Left ventricle myocardium superior (tissue), 1 donor: ENCODE measurements at regions not wholly inside any gene's neighbourhood (a gene's known extent, or its start where the extent isn't known, plus 50 kb on each side); places are given as distances from the start of the nearest gene placed in this dataset.
"Not testable (repeated sequence)": the region's sequence is repeated elsewhere in the genome, so short reads cannot be mapped to it uniquely, and the experiment has no call there.

Source experiments
- ATAC-seq: fragments of 200-7000 bp; cut with Tn5 transposase; one replicate; pipeline ENCODE4 v1.9.1; 2020; ENCODE audit warnings: mild to moderate bottlenecking, moderate library complexity
- DNase-seq: peaks from one replicate; pipeline ENCODE4 v3.0.0-alpha.2; 2020
- intact Hi-C: fragments of 100-400 bp; cut with micrococcal nuclease; formaldehyde crosslinking; loops from one replicate; pipeline ENCODE4 v1.11.0; 2022
- donor health status: DM: no; HTN: yes; CAD: no; lungs with severe emphysema.

GRCh38 chr5:166073901-166074581, 2217.4 kb upstream of the WWC1 start:
- ATAC-seq (no peak), DNase-seq (no peak)
- intact Hi-C loops = no loop called here

GRCh38 chr5:166074582-166075481, 2216.6 kb upstream of the WWC1 start:
- intact Hi-C loops = no loop called here
- ATAC-seq = no peak

GRCh38 chr5:166083183-166083959, 2208.1 kb upstream of the WWC1 start:
- intact Hi-C loops = no loop called here
- ATAC-seq (no peak), DNase-seq (no peak)

More at GRCh38 chr5:166074582-166075481, 2216.6 kb upstream of the WWC1 start:
- DNase-seq = no peak

- ATAC-seq (no peak), DNase-seq (no peak)
- intact Hi-C loops = no loop called here
These were observed 2204.9 kb upstream of the WWC1 start for GRCh38 chr5:166086568-166086967.

GRCh38 chr5:166088389-166089039, 2202.9 kb upstream of the WWC1 start:
- DNase-seq (no peak), ATAC-seq (no peak)
- intact Hi-C loops = no loop called here

GRCh38 chr5:166091931-166092330, 2199.5 kb upstream of the WWC1 start:
- no peak for DNase-seq
- ATAC-seq = no peak
- intact Hi-C loops = no loop called here

GRCh38 chr5:166093312-166093711, 2198.1 kb upstream of the WWC1 start:
- no peak for DNase-seq
- no peak for ATAC-seq
- intact Hi-C loops = no loop called here

GRCh38 chr5:166102947-166103346, 2188.5 kb upstream of the WWC1 start:
- ATAC-seq (no peak), DNase-seq (no peak)
- intact Hi-C loops = no loop called here

GRCh38 chr5:166111021-166111420, 2180.4 kb upstream of the WWC1 start:
- no peak for ATAC-seq
- DNase-seq = no peak
- intact Hi-C loops = no loop called here

GRCh38 chr5:166117072-166118066, 2174.1 kb upstream of the WWC1 start:
- no peak for ATAC-seq
- DNase-seq = no peak
- intact Hi-C loops = no loop called here

GRCh38 chr5:166119506-166119905, 2171.9 kb upstream of the WWC1 start:
- DNase-seq (no peak), ATAC-seq (no peak)
- intact Hi-C loops = no loop called here

GRCh38 chr5:166123717-166124116, 2167.7 kb upstream of the WWC1 start:
- ATAC-seq = no peak
- no peak for DNase-seq
- intact Hi-C loops = no loop called here

GRCh38 chr5:166127766-166128570, 2163.5 kb upstream of the WWC1 start:
- DNase-seq (no peak), ATAC-seq (no peak)
- intact Hi-C loops = no loop called here

GRCh38 chr5:166145107-166145506, 2146.3 kb upstream of the WWC1 start:
- intact Hi-C loops, DNase-seq, ATAC-seq: not testable (repeated sequence)

- intact Hi-C loops = no loop called here
- no peak for ATAC-seq
These were observed 2127.3 kb upstream of the WWC1 start for GRCh38 chr5:166163996-166164610.

GRCh38 chr5:166165596-166165995, 2125.8 kb upstream of the WWC1 start:
- no peak for ATAC-seq
- intact Hi-C loops = no loop called here
- DNase-seq = no peak

More at GRCh38 chr5:166163996-166164610, 2127.3 kb upstream of the WWC1 start:
- DNase-seq = no peak

GRCh38 chr5:166166071-166166470, 2125.4 kb upstream of the WWC1 start:
- intact Hi-C loops = no loop called here
- DNase-seq (no peak), ATAC-seq (no peak)
